NCI-H1092 (cell line): ENCODE measurements at regions not wholly inside any gene's neighbourhood (a gene's known extent, or its start where the extent isn't known, plus 50 kb on each side); places are given as distances from the start of the nearest gene placed in this dataset.
"Not testable (repeated sequence)": the region's sequence is repeated elsewhere in the genome, so short reads cannot be mapped to it uniquely, and the experiment has no call there.

Source experiments
- DNase-seq: peaks from one replicate; lab custom pipeline; 2025; lab: John Stamatoyannopoulos, UW

DNA sequence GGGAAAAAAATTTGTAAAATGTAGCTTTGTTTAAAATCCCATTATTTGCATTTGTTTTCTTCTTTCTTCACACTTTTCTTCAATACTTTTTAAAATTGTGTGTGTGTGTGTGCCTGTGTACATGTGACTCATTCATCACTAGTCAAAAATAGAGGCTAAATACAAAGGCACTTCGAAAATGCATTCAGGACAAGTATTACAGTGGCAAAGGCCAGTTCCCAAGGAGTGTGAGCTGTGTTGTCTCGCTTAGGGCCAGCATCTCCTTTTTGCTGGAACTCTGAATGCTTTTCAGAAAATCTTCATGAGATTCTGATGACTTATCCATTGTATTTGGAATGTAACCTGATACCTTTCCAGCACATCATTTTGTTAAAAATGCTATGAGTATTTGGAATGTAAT is 288.5 kb upstream of the CNR1 start:
- no peak for DNase-seq

GRCh38 chr6:88449770-88450169 is 283.6 kb upstream of the CNR1 start:
- no peak for DNase-seq

DNA sequence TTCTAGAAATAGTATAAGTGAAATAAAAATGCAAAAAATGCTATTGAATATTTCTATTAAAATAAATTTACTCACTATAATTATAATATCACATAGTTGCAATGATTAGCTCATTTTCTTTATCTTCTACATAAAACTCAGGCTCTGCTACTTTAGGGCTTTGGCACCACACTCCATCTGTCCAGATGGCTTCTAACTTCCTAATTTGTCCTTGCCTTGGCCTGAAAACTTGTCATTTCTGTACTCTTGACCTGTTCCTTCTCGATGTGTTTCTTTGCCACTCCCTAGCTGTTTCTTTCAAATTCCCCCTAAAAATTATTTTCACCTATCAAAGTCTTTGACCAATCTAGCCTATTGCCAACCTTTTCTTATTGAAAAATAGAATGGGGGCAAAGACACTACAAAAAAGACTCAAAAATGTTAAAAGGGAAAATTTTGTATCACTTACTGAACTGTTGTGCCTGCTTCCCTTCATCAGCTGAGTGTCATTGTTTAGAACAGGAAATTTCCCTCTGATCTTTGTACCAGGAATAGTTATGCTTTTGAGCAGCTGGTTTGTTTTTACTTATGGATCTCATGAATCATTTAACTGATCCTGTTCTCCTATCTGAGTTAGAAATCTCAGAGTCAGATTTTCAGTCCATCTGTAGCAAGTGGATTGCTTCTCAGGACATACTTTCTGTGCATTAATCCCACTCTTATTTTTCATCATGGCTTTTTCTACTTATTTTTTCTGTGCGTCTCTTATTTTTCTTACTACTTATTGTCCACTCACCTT is 279.2 kb upstream of the CNR1 start:
- no peak for DNase-seq

DNA sequence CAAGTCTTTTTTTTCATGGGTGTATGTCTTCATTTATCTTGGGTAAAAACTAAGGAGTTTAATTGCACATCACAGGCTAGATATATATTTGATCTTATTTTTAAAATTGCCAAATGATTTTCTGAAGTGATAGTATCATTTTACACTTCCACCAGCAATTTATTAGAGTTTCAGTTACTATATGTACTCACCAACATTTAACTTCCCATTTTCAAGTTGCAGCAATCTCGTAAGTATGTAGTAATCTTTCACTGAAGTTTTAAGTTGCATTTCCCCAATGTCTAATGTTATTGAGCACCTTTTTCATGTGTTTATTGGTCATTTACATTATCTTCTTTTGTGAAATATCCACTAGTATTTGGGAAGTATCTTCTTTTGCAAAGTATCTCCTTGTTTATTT is 277.4 kb upstream of the CNR1 start:
- DNase-seq = no peak

DNA sequence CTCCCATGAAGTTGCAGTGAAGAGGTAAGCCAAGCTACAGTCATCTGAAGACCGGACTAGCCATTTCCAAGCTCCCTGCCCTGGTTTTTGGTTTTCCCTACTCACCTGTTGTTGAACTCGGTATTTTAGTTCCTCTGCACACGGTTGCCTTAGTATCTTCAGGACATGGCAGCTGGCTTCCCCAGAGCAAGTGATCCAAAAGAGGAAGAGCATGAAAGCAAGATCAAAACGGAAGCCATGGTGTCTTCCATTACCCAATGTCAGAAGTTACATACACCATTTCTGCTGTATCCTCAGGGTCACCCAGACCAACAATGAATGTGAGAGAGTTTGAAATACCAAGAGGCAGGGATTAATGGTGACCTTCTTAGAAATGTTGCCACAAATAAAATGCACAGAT is 276.6 kb upstream of the CNR1 start:
- DNase-seq = no peak

- no peak for DNase-seq
Observed at GRCh38 chr6:88441346-88441745, 275.2 kb upstream of the CNR1 start.

GRCh38 chr6:88428068-88428467 is 261.9 kb upstream of the CNR1 start:
- no peak for DNase-seq

DNA sequence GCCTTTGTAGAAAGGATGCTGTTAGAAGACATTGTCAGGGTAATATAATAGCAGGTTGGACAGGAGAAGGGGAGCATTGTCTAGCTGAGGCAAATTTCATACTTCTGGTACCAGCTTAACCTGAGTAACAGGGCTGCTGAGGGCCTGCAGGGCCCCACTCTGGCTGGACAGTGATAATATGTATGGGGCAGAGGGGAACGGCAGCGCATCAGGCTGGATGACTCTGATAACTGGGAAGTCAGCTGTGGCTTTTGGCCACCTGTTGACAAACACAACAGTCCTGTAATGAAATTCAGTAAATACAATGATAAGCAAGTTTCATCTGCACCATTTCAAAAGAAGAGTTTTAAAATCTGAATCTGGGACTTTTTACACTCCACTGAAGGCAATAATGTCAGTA is 259.9 kb upstream of the CNR1 start:
- DNase-seq = no peak

GRCh38 chr6:88422831-88423230 is 256.7 kb upstream of the CNR1 start:
- DNase-seq = no peak

DNA sequence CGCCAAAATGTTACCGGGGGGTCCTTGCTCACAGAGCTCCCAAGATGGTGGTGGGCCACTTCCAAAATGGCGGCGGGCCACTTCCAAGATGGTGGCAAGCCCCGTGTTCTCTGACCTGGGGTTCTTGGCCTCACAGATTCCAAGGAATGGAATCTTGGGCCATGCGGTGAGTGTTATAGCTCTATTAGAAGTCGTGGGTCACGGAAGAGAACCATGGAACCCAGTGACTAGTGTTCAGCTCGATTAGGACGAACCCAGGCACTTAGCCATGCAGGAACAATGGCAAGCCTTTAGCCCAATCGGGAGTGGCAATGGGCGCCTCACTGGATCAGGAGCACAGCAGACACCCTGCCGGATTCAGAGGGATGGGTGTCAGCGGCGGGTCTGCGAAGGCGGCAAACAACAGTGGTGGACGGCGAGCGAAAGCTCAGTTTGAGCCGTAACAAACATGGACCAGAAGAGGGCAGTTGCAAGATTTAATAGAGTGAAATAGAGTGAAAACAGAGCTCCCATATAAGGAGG is 254.9 kb upstream of the CNR1 start:
- not testable (repeated sequence) for DNase-seq

DNA sequence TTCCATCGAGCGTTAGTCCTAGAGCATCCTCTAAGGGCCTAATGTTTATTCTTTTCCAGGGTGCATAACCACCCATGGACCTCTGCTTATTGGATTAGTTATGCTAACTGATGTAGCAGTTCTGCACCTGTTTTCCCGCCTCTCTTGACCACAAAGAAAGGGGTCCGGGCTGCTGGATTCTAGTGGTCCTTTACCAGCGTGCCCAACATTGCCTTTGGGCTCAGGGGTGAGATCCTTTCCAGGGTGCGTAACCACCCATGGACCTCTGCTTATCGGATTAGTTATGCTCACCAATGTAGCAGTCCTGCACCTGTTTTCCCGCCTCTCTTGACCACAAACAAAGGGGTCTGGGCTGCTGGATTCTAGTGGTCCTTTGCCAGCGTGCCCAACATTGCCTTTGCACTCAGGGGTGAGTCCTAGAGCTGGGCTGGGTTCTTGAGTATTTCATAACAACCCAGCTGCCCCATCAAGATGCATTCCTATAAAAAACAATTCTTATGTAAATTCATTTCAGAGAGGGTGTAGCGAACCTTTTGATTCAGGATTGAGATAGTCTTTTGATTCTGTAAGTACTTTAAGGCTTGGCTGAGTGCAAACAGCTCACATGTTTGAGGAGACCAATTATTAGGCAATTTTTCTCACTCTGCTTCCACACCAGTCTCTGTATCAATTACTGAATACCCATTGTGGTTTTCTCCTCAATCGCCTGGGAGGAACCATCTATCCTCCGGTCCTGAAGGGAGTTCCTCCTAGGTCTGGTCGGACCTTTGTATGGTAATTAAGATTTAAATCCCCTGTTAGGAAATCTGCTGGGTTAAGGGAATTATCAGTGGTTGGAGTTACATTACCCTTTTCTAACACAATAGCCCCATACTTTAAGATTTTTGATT is 253.0 kb upstream of the CNR1 start:
- DNase-seq = not testable (repeated sequence)

DNA sequence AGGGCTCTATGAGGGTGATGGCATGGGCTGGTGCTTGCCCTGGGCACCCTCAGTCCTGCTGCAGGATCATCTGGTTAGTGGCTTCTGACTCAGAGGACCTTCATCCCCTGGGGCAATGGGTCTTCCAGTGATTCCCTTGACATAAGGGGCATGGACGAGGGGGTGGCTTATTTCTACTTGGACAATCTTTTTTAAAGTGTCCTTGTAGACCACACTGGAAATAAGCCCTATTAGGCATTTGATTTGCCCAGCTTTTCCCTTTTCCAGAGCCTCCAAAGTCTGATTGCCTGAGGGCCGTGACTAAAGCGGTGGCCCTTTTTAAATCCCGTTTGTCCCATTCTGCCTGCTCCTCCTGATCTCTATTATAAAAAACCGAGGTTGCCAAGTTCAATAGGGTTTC is 251.2 kb upstream of the CNR1 start:
- not testable (repeated sequence) for DNase-seq

DNA sequence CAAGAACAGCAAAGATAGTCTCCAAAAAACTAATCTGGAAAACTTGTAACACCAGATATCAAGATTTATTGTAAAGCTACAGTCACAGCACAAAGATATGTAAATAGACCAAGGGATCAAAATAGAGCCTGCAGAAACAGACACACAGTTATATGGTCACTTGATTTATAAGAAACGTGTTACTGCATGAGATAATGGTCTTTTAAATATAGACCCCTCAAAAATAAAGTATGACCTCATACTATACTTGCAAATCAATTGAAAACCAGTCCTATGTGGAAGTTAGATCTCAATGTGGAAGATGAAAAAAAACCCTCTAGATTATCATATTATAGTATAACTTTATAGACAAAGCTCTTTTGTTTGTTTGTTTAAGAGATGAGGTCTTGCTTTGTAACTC is 247.3 kb upstream of the CNR1 start:
- DNase-seq = no peak

GRCh38 chr6:88408355-88408754 is 242.2 kb upstream of the CNR1 start:
- not testable (repeated sequence) for DNase-seq

DNA sequence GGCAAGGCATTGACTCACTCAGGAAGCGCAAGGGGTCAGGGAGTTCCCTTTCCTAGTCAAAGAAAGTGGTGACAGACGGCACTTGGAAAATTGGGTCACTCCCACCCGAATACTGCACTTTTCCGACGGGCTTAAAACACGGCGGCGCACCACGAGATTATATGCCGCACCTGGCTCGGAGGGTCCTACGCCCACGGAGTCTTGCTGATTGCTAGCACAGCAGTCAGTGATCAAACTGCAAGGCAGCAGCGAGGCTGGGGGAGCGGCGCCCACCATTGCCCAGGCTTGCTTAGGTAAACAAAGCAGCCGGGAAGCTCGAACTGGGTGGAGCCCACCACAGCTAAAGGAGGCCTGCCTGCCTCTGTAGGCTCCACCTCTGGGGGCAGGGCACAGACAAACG is 240.5 kb upstream of the CNR1 start:
- DNase-seq = not testable (repeated sequence)

- no peak for DNase-seq
Observed at GRCh38 chr6:88403486-88403885, 237.3 kb upstream of the CNR1 start.

- no peak for DNase-seq
Observed at GRCh38 chr6:88402909-88403308, 236.8 kb upstream of the CNR1 start.

DNA sequence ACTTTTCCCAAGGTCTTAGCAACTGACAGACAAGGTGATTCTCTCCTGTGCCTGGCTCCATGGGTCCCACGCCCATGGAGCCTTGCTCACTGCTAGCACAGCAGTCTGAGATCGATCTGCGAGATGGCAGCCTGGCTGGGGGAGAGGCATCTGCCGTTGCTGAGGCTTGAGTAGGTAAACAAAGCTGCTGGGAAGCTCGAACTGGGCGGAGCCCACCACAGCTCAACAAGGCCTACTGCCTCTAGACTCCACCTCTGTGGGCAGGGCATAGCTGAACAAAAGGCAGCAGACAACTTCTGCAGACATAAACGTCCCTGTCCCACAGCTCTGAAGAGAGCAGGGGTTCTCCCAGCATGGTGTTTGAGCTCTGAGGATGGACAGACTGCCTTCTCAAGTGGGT is 224.9 kb upstream of the CNR1 start:
- DNase-seq = not testable (repeated sequence)

DNA sequence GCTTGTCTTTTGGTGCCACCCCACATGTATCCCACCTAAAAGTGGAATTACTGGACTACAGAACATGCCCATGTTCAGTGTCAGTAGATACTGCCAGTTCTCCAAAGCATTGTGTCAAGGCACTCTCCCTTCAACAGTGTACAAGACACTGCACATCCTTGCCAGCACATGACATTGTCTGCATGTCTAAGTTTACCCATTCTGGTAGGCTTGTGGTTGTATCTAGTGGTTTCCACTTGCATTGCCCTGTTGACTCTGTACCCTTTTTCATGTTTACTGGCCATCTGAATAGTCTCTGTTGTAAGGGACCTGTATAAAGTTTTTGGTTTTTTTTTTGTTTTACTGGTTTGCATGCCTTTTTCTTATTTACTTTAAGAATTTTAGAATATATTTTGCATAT is 222.4 kb upstream of the CNR1 start:
- DNase-seq = no peak

GRCh38 chr6:88386167-88386566 is 220.0 kb upstream of the CNR1 start:
- no peak for DNase-seq

- no peak for DNase-seq
Observed at GRCh38 chr6:88383183-88383582, 217.0 kb upstream of the CNR1 start.

- no peak for DNase-seq
Observed at GRCh38 chr6:88381289-88381642, 215.1 kb upstream of the CNR1 start.

DNA sequence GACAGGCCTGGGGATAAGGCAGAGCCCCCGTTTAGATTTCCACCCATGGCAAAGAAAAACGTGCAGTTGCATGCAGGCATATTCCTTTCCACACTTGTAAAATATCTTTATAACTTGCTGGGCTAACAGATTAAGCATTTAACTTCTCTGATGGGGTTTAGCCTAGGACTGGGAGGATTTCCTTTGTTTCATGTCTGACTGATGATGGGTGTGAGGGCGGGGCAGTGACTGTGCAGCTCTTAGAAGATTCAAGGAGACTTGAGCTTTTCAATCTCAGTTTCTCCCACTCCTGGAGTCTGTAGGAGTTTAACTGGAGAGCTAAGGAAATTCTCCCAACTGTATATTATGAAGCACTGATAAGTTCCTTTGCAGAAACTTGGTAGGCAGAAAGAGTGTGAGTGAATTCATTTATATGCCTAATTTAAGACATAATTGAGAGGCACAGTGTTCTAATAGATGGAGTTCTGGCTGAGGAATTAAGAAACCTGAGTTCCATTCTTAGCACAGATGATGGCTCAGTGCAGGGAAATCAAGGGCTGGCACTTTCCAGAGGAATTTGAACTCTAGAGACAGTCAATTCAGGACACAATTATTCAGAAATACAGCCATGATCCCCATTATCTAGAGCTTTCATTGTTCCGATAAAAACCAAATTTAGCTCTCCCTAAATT is 214.6 kb upstream of the CNR1 start:
- DNase-seq = no peak
